ENCODE measurements at regions not wholly inside any gene's neighbourhood (a gene's known extent, or its start where the extent isn't known, plus 50 kb on each side); places are given as distances from the start of the nearest gene placed in this dataset.

GRCh38 chr13:65829241-65830008, 1400.7 kb downstream of the PCDH9 start:
- TF ChIP-seq IKZF2 (IDR thresholded peaks at IDR 0.05) (no peak), RFX5 (IDR thresholded peaks at IDR 0.05; ENCODE audit: low read depth, low read length) (no peak), POLR2A (IDR thresholded peaks at IDR 0.05; ENCODE audit: low read depth, low read length) (no peak)
